ENCODE measurements at regions not wholly inside any gene's neighbourhood (a gene's known extent, or its start where the extent isn't known, plus 50 kb on each side); places are given as distances from the start of the nearest gene placed in this dataset.

GRCh38 chr13:26965952-26966700 lies 205.5 kb downstream of the USP12 start:
- DNase-seq (ENCODE audit: low read depth), result peak; percentile 68
- no peak overlapping the region for H3K4me3 ChIP-seq (ENCODE audit: control insufficient read depth, low read depth, low read length)
- TF ChIP-seq CTCF (conservative IDR thresholded peaks at IDR 0.05; ENCODE audit: control insufficient read depth, insufficient read depth, low read depth, low read length), result no peak

- no peak for DNase-seq (ENCODE audit: low read depth)
- TF ChIP-seq CTCF (conservative IDR thresholded peaks at IDR 0.05; ENCODE audit: control insufficient read depth, insufficient read depth, low read depth, low read length), result no peak
- H3K4me3 ChIP-seq (ENCODE audit: control insufficient read depth, low read depth, low read length), result no peak overlapping the region
These were observed 204.0 kb upstream of the GPR12 start for GRCh38 chr13:26964278-26965250.

- no peak for TF ChIP-seq CTCF (conservative IDR thresholded peaks at IDR 0.05; ENCODE audit: control insufficient read depth, insufficient read depth, low read depth, low read length)
- no peak overlapping the region for H3K4me3 ChIP-seq (ENCODE audit: control insufficient read depth, low read depth, low read length)
- DNase-seq (ENCODE audit: low read depth), result no peak
These were observed 202.1 kb upstream of the GPR12 start for GRCh38 chr13:26962671-26963070.

GRCh38 chr13:26961890-26962615 lies 201.5 kb upstream of the GPR12 start:
- no peak for TF ChIP-seq CTCF (conservative IDR thresholded peaks at IDR 0.05; ENCODE audit: control insufficient read depth, insufficient read depth, low read depth, low read length)
- no peak overlapping the region for H3K4me3 ChIP-seq (ENCODE audit: control insufficient read depth, low read depth, low read length)
- no peak for DNase-seq (ENCODE audit: low read depth)

GRCh38 chr13:26957182-26957581 lies 196.6 kb upstream of the GPR12 start:
- no peak for DNase-seq (ENCODE audit: low read depth)
- H3K4me3 ChIP-seq (ENCODE audit: control insufficient read depth, low read depth, low read length), result no peak overlapping the region
- no peak for TF ChIP-seq CTCF (conservative IDR thresholded peaks at IDR 0.05; ENCODE audit: control insufficient read depth, insufficient read depth, low read depth, low read length)

- TF ChIP-seq CTCF (conservative IDR thresholded peaks at IDR 0.05; ENCODE audit: control insufficient read depth, insufficient read depth, low read depth, low read length), result no peak
- H3K4me3 ChIP-seq (ENCODE audit: control insufficient read depth, low read depth, low read length), result no peak overlapping the region
- DNase-seq (ENCODE audit: low read depth), result no peak
These were observed 196.0 kb upstream of the GPR12 start for GRCh38 chr13:26956522-26957142.
